ENCODE measurements at regions not wholly inside any gene's neighbourhood (a gene's known extent, or its start where the extent isn't known, plus 50 kb on each side); places are given as distances from the start of the nearest gene placed in this dataset.

DNA sequence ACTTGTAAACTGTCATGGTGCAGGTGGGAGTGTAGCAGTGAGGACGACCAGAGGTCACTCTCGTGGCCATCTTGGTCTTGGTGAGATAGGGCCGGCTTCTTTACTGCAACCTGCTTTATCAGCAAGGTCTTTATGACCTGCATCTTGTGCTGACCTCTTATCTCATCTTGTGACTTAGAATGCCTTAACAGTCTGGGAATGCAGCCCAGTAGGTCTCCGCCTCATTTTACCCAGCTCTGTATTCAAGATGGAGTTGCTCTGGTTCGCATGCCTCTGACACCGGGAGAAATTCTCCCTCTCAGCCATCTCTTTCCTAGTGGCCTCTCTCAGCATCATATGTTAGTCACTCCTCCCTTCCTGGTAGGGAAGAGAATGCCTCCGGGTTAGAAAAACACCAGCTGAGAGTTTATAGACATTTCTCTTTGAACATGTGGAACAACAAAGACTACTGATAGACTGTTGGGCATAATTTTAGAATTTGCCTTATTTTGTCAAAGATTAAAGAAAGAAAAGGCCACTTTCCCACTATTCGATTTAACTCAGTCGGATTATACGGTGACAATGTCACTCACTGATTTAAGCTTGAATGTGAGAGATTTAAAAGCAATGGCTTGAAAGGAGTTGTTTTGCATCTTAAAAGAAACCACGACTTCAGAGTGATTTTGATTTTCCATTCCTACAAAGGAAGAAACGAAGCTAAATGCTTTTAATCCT is 67.9 kb upstream of the SNX9 start:
- Histone ChIP-seq H3K36me3 (replicated peaks) (no peaks in the 10 kb centered on the region), H3K4me3 (ENCODE audit: low read depth, low read length) (no peak overlapping the region), H3K27me3 (replicated peaks) (no peaks in the 10 kb centered on the region), H3K27ac (no peak overlapping the region)
- peak; percentile 39 for DNase-seq
- TF ChIP-seq, protein P1, sequence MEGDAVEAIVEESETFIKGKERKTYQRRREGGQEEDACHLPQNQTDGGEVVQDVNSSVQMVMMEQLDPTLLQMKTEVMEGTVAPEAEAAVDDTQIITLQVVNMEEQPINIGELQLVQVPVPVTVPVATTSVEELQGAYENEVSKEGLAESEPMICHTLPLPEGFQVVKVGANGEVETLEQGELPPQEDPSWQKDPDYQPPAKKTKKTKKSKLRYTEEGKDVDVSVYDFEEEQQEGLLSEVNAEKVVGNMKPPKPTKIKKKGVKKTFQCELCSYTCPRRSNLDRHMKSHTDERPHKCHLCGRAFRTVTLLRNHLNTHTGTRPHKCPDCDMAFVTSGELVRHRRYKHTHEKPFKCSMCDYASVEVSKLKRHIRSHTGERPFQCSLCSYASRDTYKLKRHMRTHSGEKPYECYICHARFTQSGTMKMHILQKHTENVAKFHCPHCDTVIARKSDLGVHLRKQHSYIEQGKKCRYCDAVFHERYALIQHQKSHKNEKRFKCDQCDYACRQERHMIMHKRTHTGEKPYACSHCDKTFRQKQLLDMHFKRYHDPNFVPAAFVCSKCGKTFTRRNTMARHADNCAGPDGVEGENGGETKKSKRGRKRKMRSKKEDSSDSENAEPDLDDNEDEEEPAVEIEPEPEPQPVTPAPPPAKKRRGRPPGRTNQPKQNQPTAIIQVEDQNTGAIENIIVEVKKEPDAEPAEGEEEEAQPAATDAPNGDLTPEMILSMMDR (IDR thresholded peaks at IDR 0.05; ENCODE audit: low read depth, low read length, missing control alignments), result no peak
- in situ Hi-C loops (cut with HindIII; ENCODE audit: low pct_ligation_motif_present, low sequenced_read_pairs), result no loop called here

DNA sequence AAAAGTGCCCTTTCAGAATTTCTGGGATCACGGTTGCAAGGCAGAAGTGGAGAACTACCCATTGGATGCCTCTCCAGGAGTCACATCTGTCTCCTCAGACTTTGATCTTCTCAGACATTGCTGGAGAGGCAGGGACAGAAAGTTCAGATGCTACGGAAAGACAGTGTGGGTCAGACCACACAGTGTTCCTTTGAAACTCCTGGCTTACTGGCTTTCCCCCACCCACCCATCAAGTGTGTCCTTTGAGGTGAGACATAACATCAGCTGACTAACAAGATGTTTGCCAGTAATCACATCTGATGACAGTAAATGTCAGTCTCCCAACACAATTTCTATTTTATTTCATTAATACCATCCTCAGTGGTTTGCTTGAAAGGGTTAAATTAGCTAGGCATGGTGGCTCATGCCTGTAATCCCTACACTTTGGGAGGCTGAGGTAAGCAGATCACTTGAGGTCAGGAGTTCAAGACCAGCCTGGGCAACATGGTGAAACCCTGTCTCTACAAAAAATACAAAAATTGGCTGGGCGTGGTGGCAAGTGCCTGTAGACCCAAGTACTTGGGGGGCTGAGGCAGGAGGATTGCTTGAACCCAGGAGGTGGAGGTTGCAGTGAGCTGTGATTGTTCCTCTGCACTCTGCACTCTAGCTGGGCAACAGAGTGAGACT is 67.2 kb upstream of the SNX9 start:
- Histone ChIP-seq H3K4me3 (ENCODE audit: low read depth, low read length) (no peak overlapping the region), H3K27ac (no peak overlapping the region), H3K27me3 (replicated peaks) (no peaks in the 10 kb centered on the region), H3K36me3 (replicated peaks) (no peaks in the 10 kb centered on the region)
- in situ Hi-C loops (cut with HindIII; ENCODE audit: low pct_ligation_motif_present, low sequenced_read_pairs), result no loop called here
- TF ChIP-seq, protein P1 (IDR thresholded peaks at IDR 0.05; ENCODE audit: low read depth, low read length, missing control alignments), result no peak
- no peak for DNase-seq

DNA sequence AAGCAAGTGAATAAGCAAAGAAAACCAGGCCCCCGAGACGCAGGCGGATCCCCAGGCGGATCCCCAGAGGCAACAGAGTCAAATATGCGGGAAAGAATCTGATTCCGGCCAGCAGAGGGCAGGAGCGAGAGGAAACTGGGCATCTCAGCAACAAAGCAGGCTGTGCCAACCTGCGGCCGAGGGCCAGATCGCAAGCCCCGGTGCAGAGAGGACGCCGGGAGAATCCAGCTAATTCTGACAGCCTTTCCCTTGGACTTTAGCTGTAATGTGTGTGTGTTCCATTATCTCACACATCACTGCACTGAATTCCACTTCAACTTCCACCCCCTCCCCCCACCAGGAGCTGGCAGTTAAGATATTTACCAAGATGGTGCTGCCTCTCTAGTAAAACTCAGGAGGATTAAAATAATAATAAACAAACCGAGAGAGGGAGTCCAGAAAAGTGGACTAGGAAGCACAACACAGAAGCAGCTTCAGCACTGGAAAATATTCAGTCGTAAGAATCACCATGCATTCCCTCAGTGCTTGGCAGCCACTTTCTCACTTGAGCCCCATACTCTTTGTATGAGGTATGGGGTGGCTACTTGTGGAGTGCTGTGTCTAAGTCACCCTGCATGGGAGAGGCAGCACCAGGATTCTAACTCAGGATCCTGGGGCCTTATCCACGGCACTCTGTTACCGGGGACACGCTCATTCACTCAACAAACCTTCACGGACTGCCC is 66.2 kb upstream of the SNX9 start:
- no peaks in the 10 kb centered on the region for H3K27me3 ChIP-seq (replicated peaks)
- TF ChIP-seq, protein P1 (IDR thresholded peaks at IDR 0.05; ENCODE audit: low read depth, low read length, missing control alignments), result peak; percentile 83
- H3K4me3 ChIP-seq (ENCODE audit: low read depth, low read length), result no peak overlapping the region
- DNase-seq, result peak; percentile 82
- H3K27ac ChIP-seq, result no peak overlapping the region
- no peaks in the 10 kb centered on the region for H3K36me3 ChIP-seq (replicated peaks)
- in situ Hi-C loops (cut with HindIII; ENCODE audit: low pct_ligation_motif_present, low sequenced_read_pairs), result no loop called here

DNA sequence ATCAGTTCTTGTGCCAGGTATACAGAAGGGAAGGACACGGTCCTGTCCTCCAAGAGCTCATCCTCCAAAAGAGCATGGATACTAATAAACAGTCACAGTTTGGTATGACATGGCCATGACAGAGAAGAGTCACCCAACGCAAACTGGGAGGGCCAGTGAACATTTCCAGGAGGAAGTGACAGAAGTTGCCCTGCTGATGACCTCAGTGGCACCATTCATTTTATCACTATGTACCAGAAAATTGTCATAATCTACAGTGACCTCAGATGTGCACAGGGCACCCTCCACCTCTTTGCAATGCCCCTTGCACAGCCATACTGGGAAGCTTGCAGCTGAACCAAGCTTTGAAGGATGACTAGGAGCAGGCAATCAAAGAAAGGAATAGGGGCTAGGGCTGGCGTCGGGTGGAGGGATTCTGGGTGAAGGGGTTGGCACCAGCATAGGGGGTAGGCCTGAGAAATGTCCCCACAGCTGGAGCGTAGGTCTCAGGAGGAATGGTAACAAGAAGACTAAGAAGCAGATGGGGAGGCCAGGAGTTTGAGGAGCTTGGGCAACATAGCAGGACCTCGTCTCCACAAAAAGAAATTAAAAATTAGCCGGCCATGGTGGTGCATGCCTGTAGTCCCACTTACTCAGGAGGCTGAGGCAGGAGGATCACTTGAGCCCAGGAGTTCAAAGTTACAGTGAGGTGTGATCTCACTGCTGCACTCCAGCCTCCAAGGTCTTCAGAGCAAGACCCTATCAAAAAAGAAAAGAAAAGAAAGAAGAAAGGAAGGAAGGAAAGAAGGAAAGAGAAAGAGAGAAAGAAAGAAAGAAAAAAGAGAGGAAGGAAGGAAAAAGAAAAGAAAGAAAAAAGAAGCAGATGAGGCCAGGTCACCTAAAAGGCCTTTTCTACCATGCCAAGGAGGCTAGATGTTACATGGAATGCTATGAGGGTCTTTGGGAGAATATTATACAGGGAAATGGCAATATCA is 65.3 kb upstream of the SNX9 start:
- DNase-seq, result no peak
- Histone ChIP-seq H3K27me3 (replicated peaks) (no peaks in the 10 kb centered on the region), H3K36me3 (replicated peaks) (no peaks in the 10 kb centered on the region), H3K4me3 (ENCODE audit: low read depth, low read length) (no peak overlapping the region), H3K27ac (no peak overlapping the region)
- TF ChIP-seq, protein P1 (IDR thresholded peaks at IDR 0.05; ENCODE audit: low read depth, low read length, missing control alignments), result no peak
- in situ Hi-C loops (cut with HindIII; ENCODE audit: low pct_ligation_motif_present, low sequenced_read_pairs), result no loop called here

DNA sequence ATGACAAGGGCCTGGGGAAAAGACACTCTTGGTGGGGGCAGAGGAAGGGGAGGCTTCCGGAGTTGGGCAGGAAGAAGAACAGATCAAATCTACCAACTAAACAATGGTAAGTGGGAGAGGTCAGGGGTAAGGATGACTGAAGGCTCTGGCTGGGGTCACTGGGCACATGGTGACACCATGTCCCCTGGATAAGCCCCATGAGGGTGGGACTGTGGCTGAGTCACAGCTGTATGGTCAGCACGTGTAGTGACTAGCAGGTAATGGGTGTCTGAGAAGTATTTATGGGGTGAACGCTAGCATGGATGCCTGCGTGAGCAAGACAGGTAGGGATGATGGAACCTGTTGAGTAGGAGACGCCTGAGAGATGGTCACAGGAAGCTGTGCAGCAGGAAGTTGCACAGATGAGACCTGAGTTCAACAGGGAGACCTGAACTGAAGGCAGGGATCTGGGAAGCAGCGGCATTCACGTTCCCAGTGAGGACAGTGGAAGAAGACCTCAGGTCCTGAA is 64.5 kb upstream of the SNX9 start:
- no peak for DNase-seq
- Histone ChIP-seq H3K27ac (no peak overlapping the region), H3K36me3 (replicated peaks) (no peaks in the 10 kb centered on the region), H3K4me3 (ENCODE audit: low read depth, low read length) (no peak overlapping the region), H3K27me3 (replicated peaks) (no peaks in the 10 kb centered on the region)
- in situ Hi-C loops (cut with HindIII; ENCODE audit: low pct_ligation_motif_present, low sequenced_read_pairs), result no loop called here
- TF ChIP-seq, protein P1 (IDR thresholded peaks at IDR 0.05; ENCODE audit: low read depth, low read length, missing control alignments), result no peak
